ENCODE measurements at regions not wholly inside any gene's neighbourhood (a gene's known extent, or its start where the extent isn't known, plus 50 kb on each side); places are given as distances from the start of the nearest gene placed in this dataset.

DNA sequence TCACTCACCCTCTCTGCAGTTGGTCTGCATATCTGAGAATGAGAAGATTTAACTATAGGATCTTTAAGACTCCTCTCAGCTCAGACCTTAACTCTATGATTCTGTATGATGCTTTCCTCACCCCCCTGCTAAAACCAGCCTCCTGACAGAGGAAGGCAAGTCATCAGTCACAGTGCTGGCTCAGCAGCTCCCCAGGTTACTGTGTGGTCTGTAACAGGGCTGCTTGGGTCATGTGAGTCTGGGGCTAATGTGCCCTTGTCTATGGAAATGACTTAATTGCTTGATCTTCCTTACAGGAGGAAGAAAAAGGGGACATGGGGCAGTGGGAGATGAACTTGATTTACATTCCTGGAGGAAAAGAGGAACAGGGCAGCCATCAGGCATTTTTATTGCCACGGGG is 625.6 kb downstream of the PTPRU start:
- TF ChIP-seq SP1 (IDR thresholded peaks at IDR 0.05) (no peak), NFRKB (IDR thresholded peaks at IDR 0.05) (no peak), FOXK2 (IDR thresholded peaks at IDR 0.05) (no peak), CTBP1 (IDR thresholded peaks at IDR 0.05; ENCODE audit: borderline replicate concordance) (no peak), SUZ12 (IDR thresholded peaks at IDR 0.05) (no peak), FOXM1 (IDR thresholded peaks at IDR 0.05; ENCODE audit: borderline replicate concordance) (no peak), FOXA1 (IDR thresholded peaks at IDR 0.05) (no peak), ARNT (IDR thresholded peaks at IDR 0.05) (no peak), BHLHE40 (IDR thresholded peaks at IDR 0.05; ENCODE audit: borderline replicate concordance) (no peak), TARDBP (IDR thresholded peaks at IDR 0.05) (no peak), PKNOX1 (IDR thresholded peaks at IDR 0.05) (no peak), L3MBTL2 (conservative IDR thresholded peaks at IDR 0.05) (no peak), ELF4 (IDR thresholded peaks at IDR 0.05) (no peak)
